Activated CD4-positive, alpha-beta memory T cell treated with anti-CD3 and anti-CD28 coated beads for 36 hours (primary cell): ENCODE measurements at regions not wholly inside any gene's neighbourhood (a gene's known extent, or its start where the extent isn't known, plus 50 kb on each side); places are given as distances from the start of the nearest gene placed in this dataset.
A peak's percentile ranks its signal among the peaks of the same experiment; 100 is the strongest.

Experiments
- CTCF ChIA-PET: fragments of 350-600 bp; sonication (Branson Sonifier 250); formaldehyde crosslinking; loops from one replicate; lab custom pipeline; 2021; ENCODE audit warnings: antibody characterized with exemption, inconsistent platforms; lab: Charles Lee
- POLR2A ChIA-PET: fragments of 350-600 bp; sonication (Branson Sonifier 250); formaldehyde crosslinking; loops from one replicate; lab custom pipeline; 2021; ENCODE audit warnings: antibody characterized with exemption; lab: Charles Lee
- DNase-seq: peaks from one replicate; pipeline ENCODE4 v3.0.0-alpha.2; 2020
- H3K27ac Mint-ChIP-seq: one replicate; pipeline ENCODE4 v1.8.0; 2021; ENCODE audit warnings: mixed read lengths
- H3K27me3 Mint-ChIP-seq: one replicate; pipeline ENCODE4 v1.8.0; 2021; ENCODE audit warnings: mixed read lengths
- H3K36me3 Mint-ChIP-seq: one replicate; pipeline ENCODE4 v1.8.0; 2021; ENCODE audit warnings: mixed read lengths
- H3K4me1 Mint-ChIP-seq: one replicate; pipeline ENCODE4 v1.8.0; 2021; ENCODE audit warnings: low read depth, mixed read lengths
- H3K4me3 Mint-ChIP-seq: one replicate; pipeline ENCODE4 v1.8.0; 2021; ENCODE audit warnings: mild to moderate bottlenecking, mixed read lengths
- H3K9me3 Mint-ChIP-seq: one replicate; pipeline ENCODE4 v1.8.0; 2021; ENCODE audit warnings: mixed read lengths
- intact Hi-C: fragments of 100-400 bp; cut with micrococcal nuclease; formaldehyde crosslinking; loops from one replicate; pipeline ENCODE4 v1.15.1; 2023

- no peaks in the 10 kb centered on the region for H3K4me1 Mint-ChIP-seq
- peaks cover 6% of the 10 kb centered on the region for H3K9me3 Mint-ChIP-seq
- intact Hi-C loops, result no loop called here
- POLR2A ChIA-PET, result no interaction called here
- H3K27ac Mint-ChIP-seq, result no peak overlapping the region
- H3K36me3 Mint-ChIP-seq, result no peaks in the 10 kb centered on the region
- no peak for DNase-seq
- CTCF ChIA-PET, result no interaction called here
- no peak overlapping the region for H3K4me3 Mint-ChIP-seq
- H3K27me3 Mint-ChIP-seq, result peaks cover 2% of the 10 kb centered on the region
These were observed 333.3 kb upstream of the ZFP64 start for GRCh38 chr20:52524861-52525260.

DNA sequence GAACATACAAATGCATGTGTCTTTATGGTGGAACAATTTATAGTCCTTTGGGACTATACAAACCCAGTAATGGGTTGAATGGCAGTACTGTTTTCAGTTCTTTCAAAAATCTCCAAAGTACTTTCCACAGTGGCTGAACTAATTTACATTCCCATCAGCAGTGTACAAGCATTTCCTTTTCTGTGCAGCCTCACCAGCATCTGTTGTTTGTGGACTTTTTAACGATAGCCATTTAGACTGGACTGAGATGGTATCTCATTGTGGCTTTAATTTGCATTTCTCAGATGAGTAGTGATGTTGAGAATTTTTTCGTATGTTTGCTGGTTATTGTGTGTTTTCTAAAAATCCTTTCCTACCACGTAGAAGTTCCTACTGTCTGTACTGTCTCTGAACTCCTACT is 327.2 kb upstream of the ZFP64 start:
- no peak overlapping the region for H3K4me3 Mint-ChIP-seq
- H3K27me3 Mint-ChIP-seq, result no peaks in the 10 kb centered on the region
- H3K4me1 Mint-ChIP-seq, result no peaks in the 10 kb centered on the region
- ChIA-PET POLR2A (no interaction called here), CTCF (no interaction called here)
- no peaks in the 10 kb centered on the region for H3K36me3 Mint-ChIP-seq
- no peak overlapping the region for H3K27ac Mint-ChIP-seq
- H3K9me3 Mint-ChIP-seq, result peaks cover 6% of the 10 kb centered on the region
- intact Hi-C loops, result no loop called here
- DNase-seq, result no peak

DNA sequence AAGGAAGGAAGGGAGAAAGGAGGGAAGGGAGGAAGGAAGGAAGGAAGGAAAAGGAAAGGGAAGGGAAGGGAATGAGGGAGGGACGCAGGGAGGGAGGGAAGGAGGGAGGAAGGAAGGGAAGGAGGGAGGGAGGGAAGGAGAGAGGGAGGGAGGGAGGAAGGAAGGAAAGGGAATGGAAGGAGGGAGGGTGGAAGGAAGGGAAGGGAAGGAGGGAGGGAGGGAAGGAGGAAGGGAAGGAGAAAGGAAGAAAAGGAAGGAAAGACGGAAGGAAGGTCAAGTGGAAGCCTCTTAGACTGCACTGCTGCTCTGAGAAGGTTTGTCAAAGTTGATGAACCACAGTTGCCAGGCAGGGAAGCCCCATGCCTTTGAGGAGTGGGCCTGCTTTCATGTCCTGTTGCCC is 324.3 kb upstream of the ZFP64 start:
- Mint-ChIP-seq H3K4me3 (no peak overlapping the region), H3K27me3 (no peaks in the 10 kb centered on the region), H3K36me3 (no peaks in the 10 kb centered on the region), H3K27ac (no peak overlapping the region), H3K9me3 (peaks cover 2% of the 10 kb centered on the region), H3K4me1 (no peaks in the 10 kb centered on the region)
- no peak for DNase-seq
- ChIA-PET CTCF (no interaction called here), POLR2A (no interaction called here)
- intact Hi-C loops, result no loop called here

- POLR2A ChIA-PET, result no interaction called here
These were observed 308.6 kb upstream of the ZFP64 start for GRCh38 chr20:52500157-52500556.

GRCh38 chr20:52497731-52498130 is 306.2 kb upstream of the ZFP64 start:
- intact Hi-C loops, result loop anchor here (10.0 kb wide), 1 partner anchor 183 kb away; no protein-coding TSS in a partner anchor
- no peaks in the 10 kb centered on the region for H3K36me3 Mint-ChIP-seq
- ChIA-PET POLR2A (no interaction called here), CTCF (no interaction called here)
- no peak for DNase-seq
- no peaks in the 10 kb centered on the region for H3K9me3 Mint-ChIP-seq
- H3K4me3 Mint-ChIP-seq, result no peak overlapping the region
- H3K27ac Mint-ChIP-seq, result no peak overlapping the region
- H3K4me1 Mint-ChIP-seq, result peaks cover 17% of the 10 kb centered on the region
- no peaks in the 10 kb centered on the region for H3K27me3 Mint-ChIP-seq

More at GRCh38 chr20:52500157-52500556, 308.6 kb upstream of the ZFP64 start:
- H3K36me3 Mint-ChIP-seq, result no peaks in the 10 kb centered on the region
- no peaks in the 10 kb centered on the region for H3K27me3 Mint-ChIP-seq
- intact Hi-C loops, result no loop called here
- peaks cover 7% of the 10 kb centered on the region for H3K9me3 Mint-ChIP-seq
- CTCF ChIA-PET, result no interaction called here
- H3K4me3 Mint-ChIP-seq, result no peak overlapping the region
- no peak for DNase-seq
- no peak overlapping the region for H3K27ac Mint-ChIP-seq
- H3K4me1 Mint-ChIP-seq, result no peaks in the 10 kb centered on the region

- DNase-seq, result no peak
- H3K4me3 Mint-ChIP-seq, result no peak overlapping the region
- no peaks in the 10 kb centered on the region for H3K9me3 Mint-ChIP-seq
- no peak overlapping the region for H3K27ac Mint-ChIP-seq
- intact Hi-C loops, result loop anchor here (10.0 kb wide), 1 partner anchor 181 kb away; no protein-coding TSS in a partner anchor
- ChIA-PET POLR2A (no interaction called here), CTCF (no interaction called here)
- H3K36me3 Mint-ChIP-seq, result no peaks in the 10 kb centered on the region
- peaks cover 17% of the 10 kb centered on the region for H3K4me1 Mint-ChIP-seq
- H3K27me3 Mint-ChIP-seq, result no peaks in the 10 kb centered on the region
These were observed 304.6 kb upstream of the ZFP64 start for GRCh38 chr20:52496191-52496590.

- Mint-ChIP-seq H3K4me3 (no peak overlapping the region), H3K4me1 (peaks cover 17% of the 10 kb centered on the region), H3K27me3 (no peaks in the 10 kb centered on the region), H3K27ac (no peak overlapping the region), H3K9me3 (no peaks in the 10 kb centered on the region), H3K36me3 (no peaks in the 10 kb centered on the region)
- ChIA-PET POLR2A (no interaction called here), CTCF (interaction anchor here (0.6 to 1.3 kb wide), 2 partner anchors 84 to 1053 kb away, joined by 3 to 5 read pairs; no protein-coding TSS in a partner anchor)
- peak; percentile 73 for DNase-seq
- intact Hi-C loops, result loop anchor here (5.0 to 10.0 kb wide), 2 partner anchors 87 to 179 kb away; no protein-coding TSS in a partner anchor
These were observed 302.7 kb upstream of the ZFP64 start for GRCh38 chr20:52494244-52494643.

DNA sequence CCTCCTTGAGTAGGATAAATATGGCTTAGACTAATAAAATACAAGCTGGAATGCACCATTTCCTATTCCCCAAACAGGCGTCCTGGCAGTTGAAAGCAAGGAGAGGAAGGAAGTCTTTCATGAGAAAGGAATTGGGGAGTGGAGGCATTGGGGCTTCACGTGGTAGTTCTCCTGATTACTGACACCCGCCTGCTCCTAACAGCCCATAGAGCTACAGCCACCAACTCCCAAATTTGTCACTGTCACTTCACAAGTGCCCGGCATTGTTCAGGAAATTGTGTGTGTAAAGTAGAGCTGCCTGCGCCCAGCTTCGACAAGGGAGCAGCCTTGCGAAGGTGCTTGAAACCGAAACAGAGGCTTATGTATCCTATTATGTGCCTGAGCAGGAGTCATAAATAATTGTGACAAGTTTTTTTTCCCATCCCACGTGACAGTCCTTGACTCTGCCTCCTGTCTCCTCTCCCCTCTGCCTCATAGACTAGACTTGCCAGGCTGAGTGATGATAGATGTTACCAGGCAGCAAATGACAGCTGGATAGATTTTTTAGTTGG is 301.7 kb upstream of the ZFP64 start:
- CTCF ChIA-PET, result no interaction called here
- Mint-ChIP-seq H3K27me3 (no peaks in the 10 kb centered on the region), H3K4me3 (no peak overlapping the region), H3K4me1 (peaks cover 17% of the 10 kb centered on the region), H3K9me3 (no peaks in the 10 kb centered on the region), H3K27ac (no peak overlapping the region), H3K36me3 (no peaks in the 10 kb centered on the region)
- intact Hi-C loops, result loop anchor here (5.0 to 10.0 kb wide), 2 partner anchors 86 to 178 kb away; no protein-coding TSS in a partner anchor
- POLR2A ChIA-PET, result no interaction called here
- DNase-seq, result peak; percentile 12

DNA sequence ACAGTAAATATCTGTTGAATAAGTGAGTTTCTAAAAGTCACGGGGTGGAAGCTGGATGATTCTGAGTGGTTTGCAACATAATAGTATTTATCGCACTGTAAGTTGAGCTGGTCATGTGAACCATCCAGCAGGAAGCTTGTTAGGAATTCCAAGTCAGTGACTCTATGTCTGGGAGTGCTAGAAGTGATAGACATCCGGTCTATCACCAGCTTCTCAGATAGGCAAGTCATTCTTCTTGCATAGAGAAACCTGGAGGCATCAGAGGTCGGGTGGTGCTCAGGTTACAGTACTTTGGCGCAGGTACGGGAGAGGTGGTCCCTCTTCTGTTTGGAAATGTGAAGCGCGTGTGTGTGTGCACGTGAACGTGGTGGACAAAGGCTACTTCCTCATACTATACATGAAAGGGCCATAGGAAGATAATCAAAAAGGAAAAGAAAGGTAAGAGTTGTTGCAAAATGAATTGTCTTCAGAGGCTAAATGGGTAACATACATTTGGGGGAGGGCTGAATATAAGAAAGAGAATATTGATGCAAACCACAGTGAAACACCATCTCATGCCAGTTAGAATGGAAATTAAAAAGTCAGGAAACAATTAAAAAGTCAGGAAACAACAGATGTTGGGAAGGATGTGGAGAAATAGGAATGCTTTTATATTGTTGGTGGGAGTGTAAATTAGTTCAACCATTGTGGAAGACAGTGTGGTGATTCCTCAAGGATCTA is 299.3 kb upstream of the ZFP64 start:
- H3K27me3 Mint-ChIP-seq, result no peaks in the 10 kb centered on the region
- ChIA-PET CTCF (no interaction called here), POLR2A (no interaction called here)
- DNase-seq, result no peak
- H3K27ac Mint-ChIP-seq, result no peak overlapping the region
- intact Hi-C loops, result loop anchor here (5.0 to 10.0 kb wide), 2 partner anchors 84 to 176 kb away; no protein-coding TSS in a partner anchor
- H3K36me3 Mint-ChIP-seq, result no peaks in the 10 kb centered on the region
- H3K9me3 Mint-ChIP-seq, result no peaks in the 10 kb centered on the region
- no peak overlapping the region for H3K4me3 Mint-ChIP-seq
- peaks cover 17% of the 10 kb centered on the region for H3K4me1 Mint-ChIP-seq

DNA sequence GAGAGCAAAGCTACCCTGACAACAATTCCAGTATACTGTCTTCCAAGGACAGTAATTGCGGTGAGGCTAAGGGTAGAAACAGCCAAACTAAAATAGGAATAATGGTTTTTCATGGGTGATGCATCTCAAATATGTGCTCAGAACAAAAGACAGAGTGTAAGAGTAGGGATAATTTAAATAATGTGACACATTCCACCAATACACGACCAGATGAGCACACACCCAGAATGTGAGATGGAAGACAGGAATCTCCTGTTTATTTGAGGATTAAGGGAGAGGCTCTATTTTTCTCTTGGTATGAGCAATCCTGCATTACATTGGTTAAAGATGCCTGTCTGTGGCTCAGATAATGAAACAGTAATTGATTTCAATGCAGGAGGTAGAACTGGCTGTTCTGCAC is 292.9 kb upstream of the ZFP64 start:
- no peaks in the 10 kb centered on the region for H3K27me3 Mint-ChIP-seq
- POLR2A ChIA-PET, result no interaction called here

GRCh38 chr20:52483382-52483781 is 291.8 kb upstream of the ZFP64 start:
- H3K4me1 Mint-ChIP-seq, result no peaks in the 10 kb centered on the region
- no peak overlapping the region for H3K27ac Mint-ChIP-seq

More for the DNA sequence above, 292.9 kb upstream of the ZFP64 start:
- H3K27ac Mint-ChIP-seq, result no peak overlapping the region
- H3K4me3 Mint-ChIP-seq, result no peak overlapping the region
- intact Hi-C loops, result no loop called here
- no peaks in the 10 kb centered on the region for H3K36me3 Mint-ChIP-seq
- no peak for DNase-seq
- peaks cover 3% of the 10 kb centered on the region for H3K9me3 Mint-ChIP-seq
- no peaks in the 10 kb centered on the region for H3K4me1 Mint-ChIP-seq
- CTCF ChIA-PET, result no interaction called here

DNA sequence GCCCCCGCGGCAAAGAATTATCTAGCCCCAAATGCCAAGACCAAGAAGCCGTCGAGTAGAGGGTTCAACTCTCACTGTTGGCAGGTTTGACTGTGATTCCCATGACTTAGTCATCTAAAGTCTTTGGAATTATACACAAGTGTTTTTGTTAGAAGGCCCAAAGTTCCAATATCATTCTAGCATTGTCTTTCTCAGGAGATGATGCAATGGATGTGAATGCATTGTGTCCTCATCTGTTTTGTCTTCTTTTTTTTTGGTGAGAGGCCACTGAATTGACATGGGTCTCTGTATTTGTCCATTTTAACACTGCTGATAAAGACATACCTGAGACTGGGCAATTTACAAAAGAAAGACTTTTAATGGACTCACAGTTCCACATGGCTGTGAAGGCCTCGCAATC is 290.5 kb upstream of the ZFP64 start:
- POLR2A ChIA-PET, result no interaction called here
- Mint-ChIP-seq H3K27ac (no peak overlapping the region), H3K27me3 (no peaks in the 10 kb centered on the region), H3K4me1 (no peaks in the 10 kb centered on the region), H3K4me3 (no peak overlapping the region), H3K9me3 (peaks cover 3% of the 10 kb centered on the region), H3K36me3 (no peaks in the 10 kb centered on the region)
- no peak for DNase-seq
- intact Hi-C loops, result no loop called here
- CTCF ChIA-PET, result no interaction called here

More at GRCh38 chr20:52483382-52483781, 291.8 kb upstream of the ZFP64 start:
- Mint-ChIP-seq H3K27me3 (no peaks in the 10 kb centered on the region), H3K4me3 (no peak overlapping the region), H3K36me3 (no peaks in the 10 kb centered on the region), H3K9me3 (peaks cover 3% of the 10 kb centered on the region)
- ChIA-PET CTCF (interaction anchor here (0.9 kb wide), 1 partner anchor 171 kb away, joined by 3 read pairs; no protein-coding TSS in a partner anchor), POLR2A (no interaction called here)
- DNase-seq, result no peak
- intact Hi-C loops, result no loop called here
